Mucosa of rectum (tissue), 2 donors: ENCODE measurements at regions not wholly inside any gene's neighbourhood (a gene's known extent, or its start where the extent isn't known, plus 50 kb on each side); places are given as distances from the start of the nearest gene placed in this dataset.
"Not testable (repeated sequence)": the region's sequence is repeated elsewhere in the genome, so short reads cannot be mapped to it uniquely, and the experiment has no call there.

Experiments used
- H3K27ac ChIP-seq, 2 donors: one replicate each; pipeline ENCODE4 v1.7.0; 2013; ENCODE audit warnings: inconsistent platforms in 2 of 2, low read depth in 2 of 2, low read length in 2 of 2
- H3K27me3 ChIP-seq, 2 donors: one replicate each; pipeline ENCODE4 v1.7.0; 2013; ENCODE audit warnings: low read length in 2 of 2; ENCODE audit not compliant: control insufficient read depth in 2 of 2, insufficient read depth in 2 of 2
- H3K36me3 ChIP-seq, 2 donors: one replicate each; pipeline ENCODE4 v1.7.0; 2013; ENCODE audit warnings: low read length in 2 of 2; ENCODE audit not compliant: control insufficient read depth in 2 of 2, insufficient read depth in 2 of 2
- H3K4me1 ChIP-seq, 2 donors: one replicate each; pipeline ENCODE4 v1.7.0; 2013; ENCODE audit warnings: low read length in 2 of 2, mild to moderate bottlenecking in 1 of 2; ENCODE audit not compliant: control insufficient read depth in 2 of 2, insufficient read depth in 2 of 2
- H3K4me3 ChIP-seq, 2 donors: one replicate each; pipeline ENCODE4 v1.7.0; 2013; ENCODE audit warnings: low read length in 2 of 2
- H3K9ac ChIP-seq, 2 donors: one replicate each; pipeline ENCODE4 v1.7.0; 2013; ENCODE audit warnings: low read length in 2 of 2, low read depth in 1 of 2, mild to moderate bottlenecking in 1 of 2
- H3K9me3 ChIP-seq, 2 donors: one replicate each; pipeline ENCODE4 v1.7.0; 2013; ENCODE audit warnings: low read length in 2 of 2; ENCODE audit not compliant: control insufficient read depth in 2 of 2
- donor health status: healthy.
- donor health status: Normal muscosa, but diverticular disease.

GRCh38 chr9:42286145-42286845, 102.8 kb downstream of the SPATA31A6 start:
- H3K36me3 ChIP-seq, H3K4me1 ChIP-seq, H3K9me3 ChIP-seq, H3K9ac ChIP-seq, H3K27me3 ChIP-seq, H3K4me3 ChIP-seq, H3K27ac ChIP-seq: not testable (repeated sequence)

- not testable (repeated sequence) for H3K4me3 ChIP-seq, H3K36me3 ChIP-seq, H3K27ac ChIP-seq, H3K27me3 ChIP-seq, H3K4me1 ChIP-seq, H3K9me3 ChIP-seq, H3K9ac ChIP-seq
Observed at GRCh38 chr9:42288002-42288864, 104.8 kb downstream of the SPATA31A6 start.

- H3K9ac ChIP-seq, H3K4me1 ChIP-seq, H3K27me3 ChIP-seq, H3K36me3 ChIP-seq, H3K27ac ChIP-seq, H3K9me3 ChIP-seq, H3K4me3 ChIP-seq: not testable (repeated sequence)
Observed at GRCh38 chr9:42288865-42289229, 105.4 kb downstream of the SPATA31A6 start.

- H3K27me3 ChIP-seq, H3K27ac ChIP-seq, H3K36me3 ChIP-seq, H3K4me3 ChIP-seq, H3K9ac ChIP-seq, H3K4me1 ChIP-seq, H3K9me3 ChIP-seq: not testable (repeated sequence)
Observed at GRCh38 chr9:42300124-42300523, 116.7 kb downstream of the SPATA31A6 start.

- H3K27ac ChIP-seq, H3K27me3 ChIP-seq, H3K4me3 ChIP-seq, H3K9me3 ChIP-seq, H3K36me3 ChIP-seq, H3K9ac ChIP-seq, H3K4me1 ChIP-seq: not testable (repeated sequence)
Observed at GRCh38 chr9:42306625-42307024, 123.2 kb downstream of the SPATA31A6 start.

- not testable (repeated sequence) for H3K27ac ChIP-seq, H3K9me3 ChIP-seq, H3K4me1 ChIP-seq, H3K9ac ChIP-seq, H3K27me3 ChIP-seq, H3K36me3 ChIP-seq, H3K4me3 ChIP-seq
Observed at GRCh38 chr9:42307449-42307848, 124.0 kb downstream of the SPATA31A6 start.

GRCh38 chr9:42310972-42311371, 127.5 kb downstream of the SPATA31A6 start:
- not testable (repeated sequence) for H3K27ac ChIP-seq, H3K36me3 ChIP-seq, H3K27me3 ChIP-seq, H3K9ac ChIP-seq, H3K4me1 ChIP-seq, H3K9me3 ChIP-seq, H3K4me3 ChIP-seq

GRCh38 chr9:42316026-42316425, 132.6 kb downstream of the SPATA31A6 start:
- H3K36me3 ChIP-seq, H3K4me1 ChIP-seq, H3K27ac ChIP-seq, H3K9me3 ChIP-seq, H3K9ac ChIP-seq, H3K27me3 ChIP-seq, H3K4me3 ChIP-seq: not testable (repeated sequence)

- H3K9me3 ChIP-seq, H3K4me1 ChIP-seq, H3K9ac ChIP-seq, H3K27me3 ChIP-seq, H3K36me3 ChIP-seq, H3K27ac ChIP-seq, H3K4me3 ChIP-seq: not testable (repeated sequence)
Observed at GRCh38 chr9:42317677-42318076, 134.2 kb downstream of the SPATA31A6 start.

- H3K4me3 ChIP-seq, H3K27ac ChIP-seq, H3K9me3 ChIP-seq, H3K9ac ChIP-seq, H3K4me1 ChIP-seq, H3K27me3 ChIP-seq, H3K36me3 ChIP-seq: not testable (repeated sequence)
Observed at GRCh38 chr9:42323084-42323809, 139.8 kb downstream of the SPATA31A6 start.
